T-helper 17 cell (primary cell): ENCODE measurements at regions not wholly inside any gene's neighbourhood (a gene's known extent, or its start where the extent isn't known, plus 50 kb on each side); places are given as distances from the start of the nearest gene placed in this dataset.

ENCODE experiments used
- ATAC-seq: fragments of 150-1000 bp; cut with Tn5 transposase; 2 replicates; pipeline ENCODE4 v1.10.0; 2021; ENCODE audit warnings: mild to moderate bottlenecking, moderate library complexity
- DNase-seq, 3 donors: peaks; one replicate each; pipeline versions ENCODE4 v3.0.0 to v3.0.0-alpha.2; 2020 to 2021
- H3K9me3 ChIP-seq: one replicate; pipeline ENCODE4 v1.7.0; 2013; ENCODE audit warnings: low read length, mild to moderate bottlenecking; ENCODE audit not compliant: control insufficient read depth, poor library complexity, severe bottlenecking
- H3K27ac Mint-ChIP-seq: one replicate; pipeline ENCODE4 v1.8.0; 2022; ENCODE audit warnings: mild to moderate bottlenecking, moderate library complexity, mixed read lengths
- H3K27me3 Mint-ChIP-seq: one replicate; pipeline ENCODE4 v1.8.0; 2022; ENCODE audit warnings: mixed read lengths
- H3K36me3 Mint-ChIP-seq: one replicate; pipeline ENCODE4 v1.8.0; 2022; ENCODE audit warnings: low read depth, mixed read lengths
- H3K4me1 Mint-ChIP-seq: one replicate; pipeline ENCODE4 v1.8.0; 2022; ENCODE audit warnings: mild to moderate bottlenecking, mixed read lengths
- H3K4me3 Mint-ChIP-seq: one replicate; pipeline ENCODE4 v1.8.0; 2022; ENCODE audit warnings: mild to moderate bottlenecking, moderate library complexity, mixed read lengths

GRCh38 chr5:165321912-165322311 is 1816.5 kb downstream of the MAT2B start:
- Mint-ChIP-seq H3K4me1 (no peaks in the 10 kb centered on the region), H3K27me3 (no peaks in the 10 kb centered on the region), H3K36me3 (no peaks in the 10 kb centered on the region), H3K27ac (no peak overlapping the region), H3K4me3 (no peak overlapping the region)
- no peak for DNase-seq
- no peak for ATAC-seq
- no peaks in the 10 kb centered on the region for H3K9me3 ChIP-seq

GRCh38 chr5:165325221-165325620 is 1819.8 kb downstream of the MAT2B start:
- H3K9me3 ChIP-seq = no peaks in the 10 kb centered on the region
- Mint-ChIP-seq H3K27me3 (no peaks in the 10 kb centered on the region), H3K27ac (no peak overlapping the region), H3K36me3 (no peaks in the 10 kb centered on the region), H3K4me1 (no peaks in the 10 kb centered on the region), H3K4me3 (no peak overlapping the region)
- DNase-seq (no peak), ATAC-seq (no peak)

- no peak for ATAC-seq
- no peaks in the 10 kb centered on the region for H3K9me3 ChIP-seq
- no peaks in the 10 kb centered on the region for H3K27me3 Mint-ChIP-seq
- no peak for DNase-seq
- no peak overlapping the region for H3K4me3 Mint-ChIP-seq
- no peaks in the 10 kb centered on the region for H3K36me3 Mint-ChIP-seq
- no peaks in the 10 kb centered on the region for H3K4me1 Mint-ChIP-seq
- H3K27ac Mint-ChIP-seq = no peak overlapping the region
Observed at GRCh38 chr5:165327631-165328030, 1822.2 kb downstream of the MAT2B start.

- ATAC-seq (no peak), DNase-seq (no peak)
- no peaks in the 10 kb centered on the region for H3K9me3 ChIP-seq
- H3K4me1 Mint-ChIP-seq = no peaks in the 10 kb centered on the region
- H3K4me3 Mint-ChIP-seq = no peak overlapping the region
- H3K36me3 Mint-ChIP-seq = no peaks in the 10 kb centered on the region
- no peaks in the 10 kb centered on the region for H3K27me3 Mint-ChIP-seq
- H3K27ac Mint-ChIP-seq = no peak overlapping the region
Observed at GRCh38 chr5:165328846-165329245, 1823.4 kb downstream of the MAT2B start.

GRCh38 chr5:165333623-165334022 is 1828.2 kb downstream of the MAT2B start:
- no peaks in the 10 kb centered on the region for H3K4me1 Mint-ChIP-seq
- no peak overlapping the region for H3K4me3 Mint-ChIP-seq
- H3K27me3 Mint-ChIP-seq = no peaks in the 10 kb centered on the region
- no peak for ATAC-seq
- DNase-seq = no peak
- no peaks in the 10 kb centered on the region for H3K9me3 ChIP-seq
- H3K27ac Mint-ChIP-seq = no peak overlapping the region
- no peaks in the 10 kb centered on the region for H3K36me3 Mint-ChIP-seq

GRCh38 chr5:165334201-165334600 is 1828.8 kb downstream of the MAT2B start:
- H3K36me3 Mint-ChIP-seq = no peaks in the 10 kb centered on the region
- DNase-seq = no peak

GRCh38 chr5:165349735-165350134 is 1844.3 kb downstream of the MAT2B start:
- ATAC-seq (no peak), DNase-seq (no peak)

More at GRCh38 chr5:165334201-165334600, 1828.8 kb downstream of the MAT2B start:
- Mint-ChIP-seq H3K27ac (no peak overlapping the region), H3K4me1 (no peaks in the 10 kb centered on the region), H3K4me3 (no peak overlapping the region), H3K27me3 (no peaks in the 10 kb centered on the region)
- H3K9me3 ChIP-seq = no peaks in the 10 kb centered on the region
- no peak for ATAC-seq

GRCh38 chr5:165351342-165351741 is 1845.9 kb downstream of the MAT2B start:
- Mint-ChIP-seq H3K4me3 (no peak overlapping the region), H3K36me3 (no peaks in the 10 kb centered on the region), H3K27ac (no peak overlapping the region), H3K4me1 (no peaks in the 10 kb centered on the region), H3K27me3 (no peaks in the 10 kb centered on the region)
- no peak for DNase-seq
- no peaks in the 10 kb centered on the region for H3K9me3 ChIP-seq
- ATAC-seq = no peak

More at GRCh38 chr5:165349735-165350134, 1844.3 kb downstream of the MAT2B start:
- Mint-ChIP-seq H3K4me3 (no peak overlapping the region), H3K27ac (no peak overlapping the region), H3K4me1 (no peaks in the 10 kb centered on the region), H3K27me3 (no peaks in the 10 kb centered on the region), H3K36me3 (no peaks in the 10 kb centered on the region)
- H3K9me3 ChIP-seq = no peaks in the 10 kb centered on the region

GRCh38 chr5:165360366-165360765 is 1854.9 kb downstream of the MAT2B start:
- H3K4me1 Mint-ChIP-seq = no peaks in the 10 kb centered on the region
- no peak overlapping the region for H3K27ac Mint-ChIP-seq
- no peaks in the 10 kb centered on the region for H3K27me3 Mint-ChIP-seq
- DNase-seq = no peak
- no peaks in the 10 kb centered on the region for H3K36me3 Mint-ChIP-seq
- no peak overlapping the region for H3K4me3 Mint-ChIP-seq
- no peak for ATAC-seq
- H3K9me3 ChIP-seq = no peaks in the 10 kb centered on the region

GRCh38 chr5:165360784-165361542 is 1855.5 kb downstream of the MAT2B start:
- Mint-ChIP-seq H3K27ac (no peak overlapping the region), H3K36me3 (no peaks in the 10 kb centered on the region), H3K4me1 (no peaks in the 10 kb centered on the region), H3K27me3 (no peaks in the 10 kb centered on the region), H3K4me3 (no peak overlapping the region)
- H3K9me3 ChIP-seq = no peaks in the 10 kb centered on the region
- DNase-seq = no peak
- ATAC-seq = no peak

GRCh38 chr5:165370233-165370632 is 1864.8 kb downstream of the MAT2B start:
- no peak overlapping the region for H3K4me3 Mint-ChIP-seq
- H3K27me3 Mint-ChIP-seq = no peaks in the 10 kb centered on the region
- H3K27ac Mint-ChIP-seq = no peak overlapping the region
- ATAC-seq = no peak
- no peak for DNase-seq
- no peaks in the 10 kb centered on the region for H3K36me3 Mint-ChIP-seq
- no peaks in the 10 kb centered on the region for H3K4me1 Mint-ChIP-seq
- H3K9me3 ChIP-seq = no peaks in the 10 kb centered on the region

GRCh38 chr5:165370794-165371193 is 1865.4 kb downstream of the MAT2B start:
- no peaks in the 10 kb centered on the region for H3K36me3 Mint-ChIP-seq
- no peaks in the 10 kb centered on the region for H3K9me3 ChIP-seq
- no peaks in the 10 kb centered on the region for H3K4me1 Mint-ChIP-seq
- no peak overlapping the region for H3K27ac Mint-ChIP-seq
- DNase-seq = no peak
- no peak for ATAC-seq
- H3K4me3 Mint-ChIP-seq = no peak overlapping the region
- H3K27me3 Mint-ChIP-seq = no peaks in the 10 kb centered on the region

- no peak overlapping the region for H3K4me3 Mint-ChIP-seq
- H3K27ac Mint-ChIP-seq = no peak overlapping the region
- H3K36me3 Mint-ChIP-seq = no peaks in the 10 kb centered on the region
- ATAC-seq = no peak
- no peaks in the 10 kb centered on the region for H3K27me3 Mint-ChIP-seq
- DNase-seq = no peak
- no peaks in the 10 kb centered on the region for H3K4me1 Mint-ChIP-seq
- H3K9me3 ChIP-seq = no peaks in the 10 kb centered on the region
Observed at GRCh38 chr5:165375201-165375600, 1869.8 kb downstream of the MAT2B start.

- no peaks in the 10 kb centered on the region for H3K4me1 Mint-ChIP-seq
- H3K27ac Mint-ChIP-seq = no peak overlapping the region
- H3K9me3 ChIP-seq = no peaks in the 10 kb centered on the region
- DNase-seq = no peak
- H3K27me3 Mint-ChIP-seq = no peaks in the 10 kb centered on the region
- H3K4me3 Mint-ChIP-seq = no peak overlapping the region
- no peaks in the 10 kb centered on the region for H3K36me3 Mint-ChIP-seq
- ATAC-seq = no peak
Observed at GRCh38 chr5:165393839-165394238, 1888.4 kb downstream of the MAT2B start.
